Cardiac fibroblast (primary cell): ENCODE measurements at regions not wholly inside any gene's neighbourhood (a gene's known extent, or its start where the extent isn't known, plus 50 kb on each side); places are given as distances from the start of the nearest gene placed in this dataset.

Experiments used
- DNase-seq, 2 donors: peaks; one replicate each; pipeline versions ENCODE4 v3.0.0 to v3.0.0-alpha.2; 2010; ENCODE audit warnings: low read depth in 2 of 2
- H3K4me3 ChIP-seq, 2 donors: replicated peaks in 1 of 2; 1 replicate in 1 of 2; 2 replicates in 1 of 2; pipeline ENCODE4 v1.5.1; 2011; ENCODE audit warnings: low read depth in 2 of 2, low read length in 2 of 2, mild to moderate bottlenecking in 2 of 2, moderate library complexity in 1 of 2
- TF ChIP-seq, protein P1 (sequence below): IDR thresholded peaks from one replicate; pipeline ENCODE4 v1.5.1; 2011; ENCODE audit warnings: low read depth, mild to moderate bottlenecking, low read length, inconsistent platforms

DNA sequence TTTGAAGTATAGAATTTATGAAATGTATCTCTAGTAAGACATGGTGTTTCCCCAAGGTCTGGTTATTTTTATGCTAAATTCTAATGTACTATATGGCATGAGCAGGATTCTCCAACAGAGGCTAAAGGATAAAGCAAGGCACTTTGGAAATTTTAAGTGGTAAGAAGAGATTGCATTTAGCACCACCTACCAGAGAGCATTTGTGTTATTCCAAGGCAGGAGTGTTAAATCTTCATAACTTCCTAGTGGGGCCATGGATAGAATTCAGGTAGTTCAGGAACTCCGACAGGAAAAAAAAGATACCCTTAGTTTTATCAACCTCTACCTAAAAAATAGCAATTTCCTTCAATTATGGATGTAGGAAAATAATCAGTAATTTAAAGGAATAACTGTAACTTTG, 497.4 kb upstream of the CRIM1 start:
- DNase-seq: no peak
- TF ChIP-seq, protein P1, sequence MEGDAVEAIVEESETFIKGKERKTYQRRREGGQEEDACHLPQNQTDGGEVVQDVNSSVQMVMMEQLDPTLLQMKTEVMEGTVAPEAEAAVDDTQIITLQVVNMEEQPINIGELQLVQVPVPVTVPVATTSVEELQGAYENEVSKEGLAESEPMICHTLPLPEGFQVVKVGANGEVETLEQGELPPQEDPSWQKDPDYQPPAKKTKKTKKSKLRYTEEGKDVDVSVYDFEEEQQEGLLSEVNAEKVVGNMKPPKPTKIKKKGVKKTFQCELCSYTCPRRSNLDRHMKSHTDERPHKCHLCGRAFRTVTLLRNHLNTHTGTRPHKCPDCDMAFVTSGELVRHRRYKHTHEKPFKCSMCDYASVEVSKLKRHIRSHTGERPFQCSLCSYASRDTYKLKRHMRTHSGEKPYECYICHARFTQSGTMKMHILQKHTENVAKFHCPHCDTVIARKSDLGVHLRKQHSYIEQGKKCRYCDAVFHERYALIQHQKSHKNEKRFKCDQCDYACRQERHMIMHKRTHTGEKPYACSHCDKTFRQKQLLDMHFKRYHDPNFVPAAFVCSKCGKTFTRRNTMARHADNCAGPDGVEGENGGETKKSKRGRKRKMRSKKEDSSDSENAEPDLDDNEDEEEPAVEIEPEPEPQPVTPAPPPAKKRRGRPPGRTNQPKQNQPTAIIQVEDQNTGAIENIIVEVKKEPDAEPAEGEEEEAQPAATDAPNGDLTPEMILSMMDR: no peak
- no peak overlapping the region for H3K4me3 ChIP-seq

DNA sequence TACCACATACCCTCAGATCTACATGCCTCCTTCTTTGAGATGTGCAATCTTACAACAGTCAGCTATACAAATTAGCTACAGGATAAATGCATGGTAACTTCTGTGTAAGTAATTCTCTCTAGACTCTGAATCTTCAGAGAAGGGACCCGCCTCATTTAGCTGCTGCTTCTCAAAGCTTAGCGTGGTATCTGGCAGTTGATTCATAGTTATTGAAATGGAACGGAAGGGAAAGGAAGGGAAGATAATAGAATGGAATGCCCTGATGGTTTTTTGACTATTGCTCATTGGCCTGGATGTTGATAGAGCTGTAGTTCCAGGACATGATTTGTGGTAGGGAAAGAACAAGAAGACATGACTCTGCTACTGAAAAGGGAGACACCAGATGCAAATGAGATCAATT, 498.1 kb upstream of the CRIM1 start:
- no peak overlapping the region for H3K4me3 ChIP-seq
- TF ChIP-seq, protein P1: no peak
- no peak for DNase-seq

DNA sequence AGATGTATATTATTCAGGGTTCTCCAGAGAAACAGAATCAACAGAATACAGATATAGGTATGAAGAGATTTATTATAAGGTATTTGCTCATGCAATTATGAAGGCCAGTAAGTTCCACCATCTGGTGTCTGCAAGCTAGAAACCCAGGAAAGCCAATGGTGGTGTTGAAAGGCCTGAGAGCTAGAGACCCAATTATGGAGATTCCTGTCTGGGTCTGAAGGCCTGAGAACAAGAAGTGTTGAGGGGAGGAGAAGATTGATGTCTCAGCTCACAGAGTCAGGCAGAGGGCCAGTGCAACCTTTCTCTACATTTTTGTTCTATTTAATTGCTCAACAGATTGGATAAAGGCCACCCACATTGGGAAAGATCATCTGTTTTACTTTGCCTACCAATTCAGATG, 524.2 kb upstream of the CRIM1 start:
- no peak for DNase-seq
- TF ChIP-seq, protein P1: no peak
- H3K4me3 ChIP-seq: no peak overlapping the region

DNA sequence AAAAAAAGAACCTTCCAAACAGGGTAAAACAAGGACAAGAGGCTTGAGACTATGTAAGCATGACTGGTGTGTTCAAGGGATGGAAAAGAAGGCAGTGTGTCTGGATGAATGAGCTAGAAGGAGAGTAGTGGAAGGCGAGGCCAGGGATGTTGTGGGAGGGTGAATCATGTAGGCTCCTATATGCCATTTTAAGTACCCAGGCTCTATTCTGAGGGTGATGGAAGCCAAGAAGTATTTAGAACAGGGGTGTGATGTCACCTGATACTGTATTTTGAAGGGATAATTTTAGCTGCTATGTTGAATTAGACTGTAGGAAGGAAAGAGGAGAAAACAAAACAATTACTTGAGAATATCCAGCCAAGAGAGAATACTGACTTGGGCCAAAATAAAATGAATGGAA, 524.7 kb upstream of the CRIM1 start:
- TF ChIP-seq, protein P1: no peak
- DNase-seq: no peak

DNA sequence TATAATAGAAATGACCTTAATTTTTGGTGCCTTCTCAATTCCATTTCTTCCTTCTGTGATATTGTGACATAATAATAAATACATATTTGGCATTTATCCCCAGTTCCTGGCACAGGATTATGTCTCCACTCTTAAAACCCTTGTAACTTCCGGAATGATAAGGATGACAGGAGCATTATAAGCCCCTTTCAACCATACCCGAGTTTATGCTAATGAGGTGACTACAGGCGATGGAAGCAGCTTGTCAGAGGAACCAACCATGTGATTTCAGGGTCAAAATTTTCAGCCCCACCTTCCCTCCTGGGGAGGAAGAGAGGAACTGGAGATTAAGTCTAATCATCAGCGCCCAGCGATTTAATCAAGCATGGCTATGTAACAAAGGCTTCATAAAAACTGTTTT, 528.5 kb upstream of the CRIM1 start:
- TF ChIP-seq, protein P1: no peak
- DNase-seq: no peak
- H3K4me3 ChIP-seq: no peak overlapping the region

More for the DNA sequence above, 524.7 kb upstream of the CRIM1 start:
- no peak overlapping the region for H3K4me3 ChIP-seq

DNA sequence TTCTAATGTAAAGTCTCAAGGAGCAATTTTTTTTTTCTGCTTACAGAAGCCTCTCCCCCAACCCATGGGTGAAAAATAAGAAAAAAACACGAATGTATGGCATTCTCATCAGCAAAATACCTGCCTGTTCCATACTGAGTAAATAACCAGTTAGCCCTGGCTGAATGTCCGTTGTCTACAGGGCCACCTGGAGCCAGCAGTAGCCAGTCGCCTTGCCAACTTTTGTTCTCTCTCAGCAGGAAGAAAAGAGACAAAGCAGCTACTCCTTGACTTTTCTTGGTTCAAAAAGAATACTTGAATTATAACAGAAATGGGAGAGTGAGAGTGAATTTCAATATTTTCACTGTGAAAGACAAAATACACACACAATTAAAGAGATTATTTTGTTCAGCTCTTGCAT, 532.9 kb upstream of the CRIM1 start:
- no peak overlapping the region for H3K4me3 ChIP-seq
- TF ChIP-seq, protein P1: no peak
- no peak for DNase-seq

DNA sequence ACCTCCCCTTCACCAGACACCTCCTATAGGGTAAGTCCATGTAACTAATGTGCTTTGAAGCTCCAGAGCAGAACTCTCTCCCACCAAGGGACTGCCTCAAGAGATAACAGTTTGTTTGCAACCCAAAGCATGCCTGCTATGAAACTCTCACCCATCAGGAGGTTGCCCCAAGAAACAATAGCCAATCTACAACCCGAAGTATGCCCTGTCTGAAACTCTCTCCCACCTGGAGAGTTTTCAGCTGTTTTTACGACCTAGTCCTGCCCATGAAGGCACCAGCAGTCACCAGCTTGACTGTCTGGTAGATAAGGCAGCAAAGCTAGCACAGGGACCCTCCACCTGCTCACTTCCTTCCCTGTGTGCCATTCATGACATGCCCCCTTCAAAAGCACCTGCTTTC, 533.9 kb upstream of the CRIM1 start:
- TF ChIP-seq, protein P1: no peak
- H3K4me3 ChIP-seq: no peak overlapping the region
- DNase-seq: no peak
